ENCODE measurements at regions not wholly inside any gene's neighbourhood (a gene's known extent, or its start where the extent isn't known, plus 50 kb on each side); places are given as distances from the start of the nearest gene placed in this dataset.

DNA sequence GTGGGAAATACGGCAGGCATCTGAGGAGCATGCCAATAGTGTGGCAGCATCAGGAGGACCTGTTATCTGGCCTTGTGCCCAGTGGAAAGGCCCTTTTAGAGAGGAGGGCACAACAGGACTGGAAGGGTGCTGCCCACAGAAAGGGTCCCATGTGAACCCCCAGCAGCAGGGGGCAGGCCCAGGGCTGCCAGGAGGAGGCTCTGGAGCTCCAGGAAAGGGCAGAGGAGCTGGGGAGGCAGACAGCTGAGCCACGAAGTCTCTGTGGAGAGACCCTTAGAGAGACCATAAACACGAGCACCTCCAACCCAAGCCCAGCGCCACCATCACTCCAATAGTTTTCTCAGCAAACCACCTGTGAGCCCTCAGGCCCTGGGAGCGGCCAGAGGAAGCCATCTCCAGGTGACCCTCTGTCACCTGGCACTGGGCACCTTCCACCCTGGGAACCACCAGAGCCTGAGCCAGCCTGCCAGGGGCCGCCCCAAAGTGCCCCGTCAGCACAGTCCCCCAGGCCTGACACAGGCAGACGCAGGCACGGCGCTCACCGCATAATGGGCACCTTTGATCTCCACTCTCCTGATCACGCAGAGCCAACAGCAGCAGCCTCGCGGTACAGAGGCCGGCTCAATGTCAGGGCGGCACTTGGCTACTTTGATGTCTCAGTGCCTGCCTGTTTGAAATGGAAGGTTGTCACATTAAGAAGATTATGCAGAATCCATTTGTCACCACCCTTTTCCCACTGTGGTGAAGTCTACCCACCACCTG lies 162.5 kb upstream of the RAB6C start:
- H4K20me1 ChIP-seq (ENCODE audit: insufficient read depth, low read length) = no peaks in the 10 kb centered on the region
- no peaks in the 10 kb centered on the region for H3K36me3 ChIP-seq (replicated peaks in 1 of 2; ENCODE audit: control insufficient read depth in 1 of 2, insufficient read depth in 2 of 2, low read length in 2 of 2)
- H3K27ac ChIP-seq (ENCODE audit: extremely low read length, insufficient read depth, low read length) = no peak overlapping the region
- H2AFZ ChIP-seq (ENCODE audit: low read length) = no peak overlapping the region
- POLR2A ChIA-PET = no interaction called here
- H3K79me2 ChIP-seq (ENCODE audit: insufficient read depth, low read length) = no peaks in the 10 kb centered on the region
- 11% methylated on average over 10 of the region's 16 CpGs for WGBS (ENCODE audit: low lambda C conversion rate)
- CTCF ChIA-PET (ENCODE audit: low intra/inter-chr PET ratio, low total read pairs) = no interaction called here
- H3K9me3 ChIP-seq (ENCODE audit: low read length) = peaks cover 8% of the 10 kb centered on the region; the same call in 1 of the 2 replicates
- peaks cover 0 to 30% of the 10 kb centered on the region in 2 experiments; a peak in 2 of 5 replicates for H3K27me3 ChIP-seq (ENCODE audit: control insufficient read depth in 1 of 2, insufficient read depth in 2 of 2, low read length in 2 of 2)
- peak; percentile 88 for ATAC-seq
- H3K9ac ChIP-seq (ENCODE audit: insufficient read depth, low read depth, low read length) = no peak overlapping the region
- H3K4me1 ChIP-seq (ENCODE audit: insufficient read depth, low read length) = no peaks in the 10 kb centered on the region
- in situ Hi-C loops (cut with HindIII; ENCODE audit: extremely low pct_ligation_motif_present, low pct_unique_long_range_greater_than_20kb) (no loop called here), intact Hi-C loops (cut with micrococcal nuclease; ENCODE audit: unreplicated experiment) (no loop called here)
- H3K4me2 ChIP-seq (ENCODE audit: low read depth, low read length) = no peak overlapping the region
- no peak for DNase-seq (ENCODE audit: low spot score)
- no peak for FAIRE-seq
- BruUV-seq (replicated peaks) = no TSS peak
- no peak overlapping the region for H3K4me3 ChIP-seq (replicated peaks in 1 of 3; ENCODE audit: insufficient read depth in 1 of 3, low read depth in 2 of 3, low read length in 3 of 3)
- TF ChIP-seq HNRNPL (IDR thresholded peaks at IDR 0.05; ENCODE audit: low read depth, low read length) (0 out of 2 replicates have a peak, but pooled peaks have one; percentile 49), ZNF646 (CRISPR knock-in tag; IDR thresholded peaks at IDR 0.05) (no peak), TP53 (CRISPR knock-in tag; conservative IDR thresholded peaks at IDR 0.05) (no peak), FOXO4 (CRISPR knock-in tag; conservative IDR thresholded peaks at IDR 0.05) (0 out of 2 replicates have a peak, but pooled peaks have one; percentile 39), ZNF292 (CRISPR knock-in tag; IDR thresholded peaks at IDR 0.05; ENCODE audit: borderline replicate concordance, low read depth) (no peak), HNF4A (CRISPR knock-in tag; IDR thresholded peaks at IDR 0.05) (0 out of 2 replicates have a peak, but pooled peaks have one; percentile 6), CHD2 (IDR thresholded peaks at IDR 0.05; ENCODE audit: low read depth, low read length) (peak; percentile 56; the same call in 1 of the 2 replicates)
- TF ChIP-seq, protein P1, sequence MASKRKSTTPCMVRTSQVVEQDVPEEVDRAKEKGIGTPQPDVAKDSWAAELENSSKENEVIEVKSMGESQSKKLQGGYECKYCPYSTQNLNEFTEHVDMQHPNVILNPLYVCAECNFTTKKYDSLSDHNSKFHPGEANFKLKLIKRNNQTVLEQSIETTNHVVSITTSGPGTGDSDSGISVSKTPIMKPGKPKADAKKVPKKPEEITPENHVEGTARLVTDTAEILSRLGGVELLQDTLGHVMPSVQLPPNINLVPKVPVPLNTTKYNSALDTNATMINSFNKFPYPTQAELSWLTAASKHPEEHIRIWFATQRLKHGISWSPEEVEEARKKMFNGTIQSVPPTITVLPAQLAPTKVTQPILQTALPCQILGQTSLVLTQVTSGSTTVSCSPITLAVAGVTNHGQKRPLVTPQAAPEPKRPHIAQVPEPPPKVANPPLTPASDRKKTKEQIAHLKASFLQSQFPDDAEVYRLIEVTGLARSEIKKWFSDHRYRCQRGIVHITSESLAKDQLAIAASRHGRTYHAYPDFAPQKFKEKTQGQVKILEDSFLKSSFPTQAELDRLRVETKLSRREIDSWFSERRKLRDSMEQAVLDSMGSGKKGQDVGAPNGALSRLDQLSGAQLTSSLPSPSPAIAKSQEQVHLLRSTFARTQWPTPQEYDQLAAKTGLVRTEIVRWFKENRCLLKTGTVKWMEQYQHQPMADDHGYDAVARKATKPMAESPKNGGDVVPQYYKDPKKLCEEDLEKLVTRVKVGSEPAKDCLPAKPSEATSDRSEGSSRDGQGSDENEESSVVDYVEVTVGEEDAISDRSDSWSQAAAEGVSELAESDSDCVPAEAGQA (IDR thresholded peaks at IDR 0.05; ENCODE audit: low read depth) = no peak
- TF ChIP-seq, protein P1 (CRISPR knock-in tag; IDR thresholded peaks at IDR 0.05; ENCODE audit: borderline replicate concordance) = no peak
